Mesendoderm (in vitro differentiated cells): ENCODE measurements at regions not wholly inside any gene's neighbourhood (a gene's known extent, or its start where the extent isn't known, plus 50 kb on each side); places are given as distances from the start of the nearest gene placed in this dataset.

ENCODE experiments used
- DNase-seq: peaks from one replicate; pipeline ENCODE4 v3.0.0; 2013
- H2AK5ac ChIP-seq: 2 replicates; pipeline ENCODE4 v1.6.1; 2013; ENCODE audit warnings: low read length, inconsistent platforms
- H2BK120ac ChIP-seq: 2 replicates; pipeline ENCODE4 v1.6.1; 2013; ENCODE audit warnings: low read depth, mild to moderate bottlenecking, low read length, moderate library complexity, mixed read lengths
- H2BK15ac ChIP-seq: replicated peaks from 2 replicates; pipeline ENCODE4 v1.6.1; 2013; ENCODE audit warnings: low read depth, mild to moderate bottlenecking, moderate library complexity
- H2BK5ac ChIP-seq: 2 replicates; pipeline ENCODE4 v1.6.1; 2013; ENCODE audit warnings: low read length, inconsistent platforms
- H3K18ac ChIP-seq: 2 replicates; pipeline ENCODE4 v1.6.1; 2013; ENCODE audit warnings: mild to moderate bottlenecking, low read length, mixed read lengths
- H3K23ac ChIP-seq: one replicate; pipeline ENCODE4 v1.6.1; 2013; ENCODE audit warnings: low read length
- H3K27ac ChIP-seq: 2 replicates; pipeline ENCODE4 v1.5.1; 2013; ENCODE audit warnings: low read depth, mild to moderate bottlenecking, inconsistent platforms, low read length, moderate library complexity
- H3K27me3 ChIP-seq: 2 replicates; pipeline ENCODE4 v1.6.1; 2013; ENCODE audit warnings: low read length, control low read depth, mild to moderate bottlenecking, inconsistent platforms; ENCODE audit not compliant: insufficient read depth, poor library complexity
- H3K36me3 ChIP-seq: 2 replicates; pipeline ENCODE4 v1.6.1; 2013; ENCODE audit warnings: low read length, inconsistent platforms; ENCODE audit not compliant: control insufficient read depth, insufficient read depth
- H3K4ac ChIP-seq: one replicate; pipeline ENCODE4 v1.6.1; 2013; ENCODE audit warnings: low read depth, mild to moderate bottlenecking, low read length, moderate library complexity
- H3K4me1 ChIP-seq: 2 replicates; pipeline ENCODE4 v1.6.1; 2013; ENCODE audit warnings: low read depth, low read length, inconsistent platforms; ENCODE audit not compliant: control insufficient read depth
- H3K4me2 ChIP-seq: 2 replicates; pipeline ENCODE4 v1.6.1; 2013; ENCODE audit warnings: low read length
- H3K4me3 ChIP-seq: 2 replicates; pipeline ENCODE4 v1.5.1; 2013; ENCODE audit warnings: mild to moderate bottlenecking, low read length
- H3K56ac ChIP-seq: one replicate; pipeline ENCODE4 v1.6.1; 2013; ENCODE audit warnings: low read length
- H3K79me1 ChIP-seq: 2 replicates; pipeline ENCODE4 v1.6.1; 2013; ENCODE audit warnings: low read length, inconsistent platforms
- H3K79me2 ChIP-seq: 2 replicates; pipeline ENCODE4 v1.6.1; 2013; ENCODE audit warnings: mild to moderate bottlenecking, low read length; ENCODE audit not compliant: control insufficient read depth, insufficient read depth
- H3K9ac ChIP-seq: 2 replicates; pipeline ENCODE4 v1.6.1; 2013; ENCODE audit warnings: low read length, inconsistent platforms
- H4K5ac ChIP-seq: one replicate; pipeline ENCODE4 v1.6.1; 2013; ENCODE audit warnings: low read length
- H4K8ac ChIP-seq: one replicate; pipeline ENCODE4 v1.6.1; 2013; ENCODE audit warnings: low read depth, mild to moderate bottlenecking, control low read depth, low read length, moderate library complexity
- WGBS: extraction: QIAGEN DNeasy Blood & Tissue Kit; methylation state at CpG from one replicate; pipeline ENCODE4 v1.1.7; 2013; ENCODE audit warnings: low lambda C conversion rate, missing lambda C conversion rate; ENCODE audit not compliant: insufficient coverage; ENCODE audit errors: extremely low coverage; 5-methylcytosine and 5-hydroxymethylcytosine counted together

DNA sequence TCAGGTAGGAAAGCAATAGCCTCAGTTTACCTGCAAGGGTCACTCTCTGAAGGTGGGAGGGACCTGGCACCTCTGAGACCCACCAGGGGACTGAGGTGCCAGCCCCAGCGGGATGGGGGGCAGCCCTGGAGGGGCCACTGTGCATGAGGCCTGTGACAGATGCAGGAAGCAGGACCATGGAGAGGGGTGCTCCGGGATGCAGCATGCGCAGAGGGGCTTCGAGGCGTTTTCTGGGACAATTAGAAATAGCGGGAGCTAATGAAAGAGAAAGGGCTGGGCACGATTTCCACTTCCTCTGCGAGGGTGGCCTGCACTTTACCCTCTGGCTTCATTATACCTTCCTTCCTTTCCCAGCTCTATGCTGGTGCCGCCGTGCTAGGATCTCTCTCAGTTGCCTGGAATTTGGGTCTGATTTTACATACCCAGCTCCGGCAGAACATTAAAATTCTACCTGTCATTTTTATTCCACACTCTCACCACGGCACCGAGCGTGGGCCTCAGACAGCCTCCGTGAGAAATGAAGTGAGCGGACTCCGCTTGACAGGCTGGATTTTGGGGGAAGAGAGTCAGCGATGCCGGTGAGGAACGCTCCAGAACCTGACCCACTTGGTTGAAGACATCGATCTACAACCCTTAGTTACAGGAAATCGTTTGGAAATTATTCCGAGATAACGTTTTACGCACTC lies 333.9 kb upstream of the PFKP start:
- no peaks in the 10 kb centered on the region for H3K79me2 ChIP-seq
- no peak overlapping the region for H2BK120ac ChIP-seq
- no peak overlapping the region for H2BK15ac ChIP-seq
- H3K27ac ChIP-seq: no peak overlapping the region
- DNase-seq: no peak
- no peak overlapping the region for H3K18ac ChIP-seq
- H3K4me3 ChIP-seq: no peak overlapping the region
- no peak overlapping the region for H4K8ac ChIP-seq
- WGBS: no CpG with 5 or more reads among the region's 25 CpGs
- no peak overlapping the region for H3K23ac ChIP-seq
- no peaks in the 10 kb centered on the region for H3K4me1 ChIP-seq
- H3K36me3 ChIP-seq: no peaks in the 10 kb centered on the region
- no peaks in the 10 kb centered on the region for H3K79me1 ChIP-seq
- no peak overlapping the region for H4K5ac ChIP-seq
- H3K9ac ChIP-seq: no peak overlapping the region
- no peak overlapping the region for H2BK5ac ChIP-seq
- no peak overlapping the region for H2AK5ac ChIP-seq
- H3K27me3 ChIP-seq: no peaks in the 10 kb centered on the region
- H3K56ac ChIP-seq: no peak overlapping the region
- H3K4ac ChIP-seq: no peak overlapping the region
- no peak overlapping the region for H3K4me2 ChIP-seq

DNA sequence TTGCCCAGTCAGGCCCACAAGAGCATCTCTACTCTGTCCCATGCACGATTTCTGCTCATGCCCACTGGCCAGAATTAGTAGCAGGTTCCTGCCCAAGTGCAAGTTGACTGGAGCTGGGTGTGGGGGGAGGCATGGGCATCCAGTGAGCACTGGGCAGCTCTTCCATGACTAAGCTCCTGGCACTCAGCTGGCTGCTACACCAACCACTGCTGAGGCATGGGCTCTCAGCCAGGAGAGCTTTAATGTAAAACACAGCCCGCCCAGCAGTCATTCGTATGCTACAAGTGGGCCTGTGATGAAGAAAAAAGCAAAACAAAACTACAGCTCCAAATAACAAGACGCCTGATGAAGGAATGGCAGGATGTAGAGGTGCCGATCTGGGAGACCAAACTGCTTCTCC lies 335.4 kb upstream of the PFKP start:
- no peak for DNase-seq
- WGBS: no CpG with 5 or more reads among the region's 5 CpGs
- no peak overlapping the region for H2BK15ac ChIP-seq

DNA sequence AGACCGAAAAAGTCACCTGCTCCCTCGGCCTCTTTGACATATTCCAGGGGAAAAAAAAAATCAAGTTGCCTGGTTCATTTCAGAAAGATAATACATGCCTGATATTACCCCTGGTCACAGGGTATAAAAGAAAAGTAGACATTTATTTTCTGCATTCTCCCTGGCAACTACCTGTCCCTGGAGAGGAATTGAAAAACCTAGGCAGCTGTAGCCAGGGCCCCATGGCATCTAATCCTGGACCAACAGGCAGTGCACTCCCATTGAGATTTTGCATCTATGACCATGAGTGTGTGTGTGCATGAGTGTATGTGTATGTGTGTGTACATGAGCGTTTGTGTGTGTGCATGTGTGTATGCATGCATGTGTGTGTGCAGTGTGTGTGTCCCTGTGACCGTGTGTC lies 338.2 kb upstream of the PFKP start:
- WGBS: no CpG with 5 or more reads among the region's 4 CpGs
- no peak overlapping the region for H3K18ac ChIP-seq
- no peak overlapping the region for H3K27ac ChIP-seq
- H4K5ac ChIP-seq: no peak overlapping the region
- H3K4ac ChIP-seq: no peak overlapping the region
- H3K23ac ChIP-seq: no peak overlapping the region
- H2BK5ac ChIP-seq: no peak overlapping the region
- H3K4me3 ChIP-seq: no peak overlapping the region
- H3K79me1 ChIP-seq: no peaks in the 10 kb centered on the region
- H3K4me1 ChIP-seq: no peaks in the 10 kb centered on the region
- H3K27me3 ChIP-seq: no peaks in the 10 kb centered on the region
- H4K8ac ChIP-seq: no peak overlapping the region
- no peak overlapping the region for H3K56ac ChIP-seq
- no peak overlapping the region for H3K4me2 ChIP-seq
- H3K9ac ChIP-seq: no peak overlapping the region
- DNase-seq: no peak
- H3K79me2 ChIP-seq: no peaks in the 10 kb centered on the region
- H2AK5ac ChIP-seq: no peak overlapping the region
- H2BK15ac ChIP-seq: no peak overlapping the region
- H3K36me3 ChIP-seq: no peaks in the 10 kb centered on the region
- no peak overlapping the region for H2BK120ac ChIP-seq

More for the DNA sequence above, 335.4 kb upstream of the PFKP start:
- Histone ChIP-seq H4K5ac (no peak overlapping the region), H2AK5ac (no peak overlapping the region), H3K36me3 (no peaks in the 10 kb centered on the region), H3K79me2 (no peaks in the 10 kb centered on the region), H4K8ac (no peak overlapping the region), H3K4me3 (no peak overlapping the region), H3K27me3 (no peaks in the 10 kb centered on the region), H3K4me1 (no peaks in the 10 kb centered on the region), H3K79me1 (no peaks in the 10 kb centered on the region), H3K23ac (no peak overlapping the region), H3K9ac (no peak overlapping the region), H3K4ac (no peak overlapping the region), H3K18ac (no peak overlapping the region), H2BK120ac (no peak overlapping the region), H3K27ac (no peak overlapping the region), H3K56ac (no peak overlapping the region), H3K4me2 (no peak overlapping the region), H2BK5ac (no peak overlapping the region)

DNA sequence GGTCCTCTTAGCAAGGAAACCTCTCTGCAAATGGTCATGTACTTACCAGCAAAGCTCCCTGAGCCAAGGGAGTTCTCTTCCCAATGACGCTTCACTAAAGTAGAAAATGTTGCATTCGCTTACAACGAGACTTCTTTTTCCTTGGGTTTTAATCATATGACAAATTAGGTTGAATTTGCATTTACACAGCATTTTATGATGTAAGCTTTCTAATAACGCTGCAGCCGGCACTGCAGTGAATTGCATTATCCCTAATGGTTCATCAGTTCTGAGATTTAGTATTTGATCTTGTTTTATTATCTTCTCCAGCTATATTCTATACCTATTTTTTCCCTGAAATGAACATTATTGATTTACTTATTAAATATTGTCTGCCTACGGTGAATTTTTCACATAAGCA lies 339.3 kb upstream of the PFKP start:
- H2BK5ac ChIP-seq: no peak overlapping the region

DNA sequence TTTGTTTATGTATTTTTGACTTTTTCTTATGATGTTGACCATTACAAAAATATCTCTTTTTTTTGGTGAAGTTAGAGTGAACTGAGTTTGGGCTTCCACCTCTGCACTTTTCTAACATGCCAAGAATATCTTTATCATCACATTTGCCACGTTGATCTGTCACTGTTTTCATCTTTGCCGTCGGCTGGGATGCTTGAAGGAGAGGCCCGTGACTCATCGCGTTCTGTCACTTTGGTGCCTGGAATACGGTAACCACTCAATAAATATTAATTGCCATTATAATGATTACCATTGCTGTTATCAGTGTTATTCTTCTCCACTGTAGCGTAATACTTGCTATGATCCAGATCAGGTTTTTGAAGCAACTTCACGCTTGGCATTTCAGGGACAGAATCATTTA lies 350.8 kb upstream of the PFKP start:
- H3K4me2 ChIP-seq: no peak overlapping the region
- H3K27me3 ChIP-seq: no peaks in the 10 kb centered on the region
- H2BK15ac ChIP-seq: no peak overlapping the region
- no peak overlapping the region for H3K56ac ChIP-seq
- H3K9ac ChIP-seq: no peak overlapping the region
- no peak overlapping the region for H2BK5ac ChIP-seq
- WGBS: no CpG with 5 or more reads among the region's 9 CpGs
- no peaks in the 10 kb centered on the region for H3K79me2 ChIP-seq
- H2BK120ac ChIP-seq: no peak overlapping the region
- no peak overlapping the region for H3K4me3 ChIP-seq
- no peak overlapping the region for H2AK5ac ChIP-seq
- peaks cover 3% of the 10 kb centered on the region for H3K4me1 ChIP-seq
- no peaks in the 10 kb centered on the region for H3K79me1 ChIP-seq
- H3K36me3 ChIP-seq: no peaks in the 10 kb centered on the region
- no peak overlapping the region for H4K8ac ChIP-seq
- H3K18ac ChIP-seq: no peak overlapping the region
- no peak overlapping the region for H3K4ac ChIP-seq
- H3K27ac ChIP-seq: no peak overlapping the region
- H3K23ac ChIP-seq: no peak overlapping the region
- no peak for DNase-seq
- H4K5ac ChIP-seq: no peak overlapping the region

More for the DNA sequence above, 339.3 kb upstream of the PFKP start:
- H3K4ac ChIP-seq: no peak overlapping the region
- no peak overlapping the region for H3K9ac ChIP-seq
- no peaks in the 10 kb centered on the region for H3K36me3 ChIP-seq
- H3K27ac ChIP-seq: no peak overlapping the region
- no peak overlapping the region for H3K23ac ChIP-seq
- no peak overlapping the region for H2BK120ac ChIP-seq
- no peak overlapping the region for H2AK5ac ChIP-seq
- H3K4me3 ChIP-seq: no peak overlapping the region
- no peak overlapping the region for H3K56ac ChIP-seq
- no peak overlapping the region for H4K8ac ChIP-seq
- H3K4me1 ChIP-seq: no peaks in the 10 kb centered on the region
- H4K5ac ChIP-seq: no peak overlapping the region
- H3K18ac ChIP-seq: no peak overlapping the region
- H2BK15ac ChIP-seq: no peak overlapping the region
- no peaks in the 10 kb centered on the region for H3K79me1 ChIP-seq
- no CpG with 5 or more reads among the region's 6 CpGs for WGBS
- H3K4me2 ChIP-seq: no peak overlapping the region
- H3K79me2 ChIP-seq: no peaks in the 10 kb centered on the region
- no peaks in the 10 kb centered on the region for H3K27me3 ChIP-seq
- no peak for DNase-seq

DNA sequence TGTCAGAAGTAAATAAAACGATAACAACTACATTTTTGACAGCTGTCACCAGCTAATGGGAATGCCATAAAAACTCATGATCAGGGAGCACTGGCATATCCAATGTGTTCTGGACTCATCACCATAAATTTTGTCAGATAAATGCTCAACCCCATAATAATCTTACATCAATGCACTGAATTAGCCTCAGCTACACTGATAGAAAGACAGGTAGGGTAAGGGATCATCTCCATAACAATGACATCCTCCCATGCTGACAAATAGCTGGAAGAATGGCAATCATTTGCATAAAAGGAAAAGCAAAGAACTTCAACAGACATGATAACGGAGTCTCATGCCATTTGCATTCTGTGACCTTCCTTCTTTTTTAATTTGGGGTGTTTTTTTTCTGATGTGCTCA lies 352.8 kb upstream of the PFKP start:
- Histone ChIP-seq H3K27me3 (no peaks in the 10 kb centered on the region), H3K23ac (no peak overlapping the region), H3K4me3 (no peak overlapping the region), H2BK120ac (no peak overlapping the region), H3K79me1 (no peaks in the 10 kb centered on the region), H3K4me2 (no peak overlapping the region), H3K56ac (no peak overlapping the region), H2BK5ac (no peak overlapping the region), H3K4me1 (peaks cover 3% of the 10 kb centered on the region), H4K5ac (no peak overlapping the region), H3K4ac (no peak overlapping the region), H3K27ac (no peak overlapping the region), H2BK15ac (no peak overlapping the region), H3K18ac (no peak overlapping the region), H2AK5ac (no peak overlapping the region), H4K8ac (no peak overlapping the region), H3K9ac (no peak overlapping the region), H3K79me2 (no peaks in the 10 kb centered on the region), H3K36me3 (no peaks in the 10 kb centered on the region)
- WGBS: no CpG with 5 or more reads among the region's 2 CpGs
- DNase-seq: peak; percentile 14
